Neural crest cell (in vitro differentiated cells): ENCODE measurements at regions not wholly inside any gene's neighbourhood (a gene's known extent, or its start where the extent isn't known, plus 50 kb on each side); places are given as distances from the start of the nearest gene placed in this dataset.

Experiments used
- DNase-seq: peaks from one replicate; pipeline ENCODE4 v3.0.0; 2021; ENCODE audit warnings: low read depth, mixed read lengths, low spot score
- H3K27ac Mint-ChIP-seq: one replicate; pipeline ENCODE4 v1.8.0; 2021; ENCODE audit warnings: mild to moderate bottlenecking, mixed read lengths; ENCODE audit not compliant: unreplicated experiment
- H3K27me3 Mint-ChIP-seq: 2 replicates; pipeline ENCODE4 v1.8.0; 2021; ENCODE audit warnings: low read depth, mild to moderate bottlenecking, mixed read lengths
- H3K36me3 Mint-ChIP-seq: 2 replicates; pipeline ENCODE4 v1.8.0; 2021; ENCODE audit warnings: low read depth, mild to moderate bottlenecking, mixed read lengths
- H3K4me1 Mint-ChIP-seq: 2 replicates; pipeline ENCODE4 v1.8.0; 2021; ENCODE audit warnings: mixed read lengths
- H3K4me3 Mint-ChIP-seq: one replicate; pipeline ENCODE4 v1.8.0; 2021; ENCODE audit warnings: mild to moderate bottlenecking, mixed read lengths
- H3K9me3 Mint-ChIP-seq: 2 replicates; pipeline ENCODE4 v1.8.0; 2021; ENCODE audit warnings: mixed read lengths
- TF ChIP-seq, protein P1 (sequence below): fragments of 200-600 bp; sonication (generic); conservative IDR thresholded peaks from 2 replicates; pipeline ENCODE4 v1.5.0; 2021; ENCODE audit warnings: antibody characterized with exemption, mild to moderate bottlenecking

DNA sequence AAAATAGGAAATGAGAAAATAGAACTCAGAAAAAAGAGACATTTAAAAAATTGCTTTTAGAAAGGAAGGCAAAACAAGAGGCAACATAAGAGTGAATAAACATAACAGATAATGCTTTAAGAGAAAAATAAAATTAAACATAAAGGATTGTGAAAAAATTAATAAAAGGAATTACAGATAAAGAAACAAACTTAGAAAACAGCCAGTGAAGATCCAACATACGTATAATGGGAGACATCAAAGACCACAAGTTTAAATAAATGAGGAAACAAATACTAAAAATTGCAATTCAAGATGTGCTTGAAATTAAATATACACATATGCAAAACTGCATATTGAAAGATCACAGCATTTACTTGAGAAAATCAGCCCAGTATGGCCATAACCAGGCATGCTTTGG is 448.9 kb downstream of the NBAS start:
- H3K4me3 Mint-ChIP-seq: no peak overlapping the region
- peaks cover 23% of the 10 kb centered on the region for H3K36me3 Mint-ChIP-seq
- H3K27me3 Mint-ChIP-seq: no peaks in the 10 kb centered on the region
- no peaks in the 10 kb centered on the region for H3K4me1 Mint-ChIP-seq
- peaks cover 21% of the 10 kb centered on the region for H3K9me3 Mint-ChIP-seq
- no peak overlapping the region for H3K27ac Mint-ChIP-seq
- DNase-seq: no peak
- TF ChIP-seq, protein P1, sequence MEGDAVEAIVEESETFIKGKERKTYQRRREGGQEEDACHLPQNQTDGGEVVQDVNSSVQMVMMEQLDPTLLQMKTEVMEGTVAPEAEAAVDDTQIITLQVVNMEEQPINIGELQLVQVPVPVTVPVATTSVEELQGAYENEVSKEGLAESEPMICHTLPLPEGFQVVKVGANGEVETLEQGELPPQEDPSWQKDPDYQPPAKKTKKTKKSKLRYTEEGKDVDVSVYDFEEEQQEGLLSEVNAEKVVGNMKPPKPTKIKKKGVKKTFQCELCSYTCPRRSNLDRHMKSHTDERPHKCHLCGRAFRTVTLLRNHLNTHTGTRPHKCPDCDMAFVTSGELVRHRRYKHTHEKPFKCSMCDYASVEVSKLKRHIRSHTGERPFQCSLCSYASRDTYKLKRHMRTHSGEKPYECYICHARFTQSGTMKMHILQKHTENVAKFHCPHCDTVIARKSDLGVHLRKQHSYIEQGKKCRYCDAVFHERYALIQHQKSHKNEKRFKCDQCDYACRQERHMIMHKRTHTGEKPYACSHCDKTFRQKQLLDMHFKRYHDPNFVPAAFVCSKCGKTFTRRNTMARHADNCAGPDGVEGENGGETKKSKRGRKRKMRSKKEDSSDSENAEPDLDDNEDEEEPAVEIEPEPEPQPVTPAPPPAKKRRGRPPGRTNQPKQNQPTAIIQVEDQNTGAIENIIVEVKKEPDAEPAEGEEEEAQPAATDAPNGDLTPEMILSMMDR: no peak

GRCh38 chr2:15115776-15116175 is 445.4 kb downstream of the NBAS start:
- Mint-ChIP-seq H3K36me3 (peaks cover 19% of the 10 kb centered on the region), H3K4me3 (no peak overlapping the region), H3K27me3 (no peaks in the 10 kb centered on the region), H3K27ac (no peak overlapping the region), H3K4me1 (peaks cover 23% of the 10 kb centered on the region), H3K9me3 (peaks cover 15% of the 10 kb centered on the region)
- DNase-seq: no peak
- TF ChIP-seq, protein P1: no peak

DNA sequence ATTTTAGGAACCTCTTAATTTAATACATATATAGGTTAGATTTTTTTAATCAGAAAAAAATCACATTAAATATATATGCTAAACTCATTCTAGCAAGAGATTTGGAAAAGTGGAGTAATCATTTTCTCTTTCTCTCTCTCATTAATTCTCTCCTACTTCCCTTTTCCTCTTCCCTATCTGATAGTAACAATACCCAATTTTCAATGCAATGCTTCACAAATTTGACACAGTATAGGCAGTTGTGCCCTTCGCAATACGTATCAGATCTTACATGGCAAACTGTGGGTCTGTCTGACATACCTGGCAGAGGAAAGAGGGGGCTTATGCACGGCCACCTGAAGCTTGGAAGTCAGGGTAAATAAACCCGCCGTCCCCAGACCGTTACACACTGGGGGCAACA is 444.3 kb downstream of the NBAS start:
- no peak overlapping the region for H3K27ac Mint-ChIP-seq
- H3K4me3 Mint-ChIP-seq: no peak overlapping the region
- H3K9me3 Mint-ChIP-seq: peaks cover 8% of the 10 kb centered on the region
- no peaks in the 10 kb centered on the region for H3K27me3 Mint-ChIP-seq
- peaks cover 15% of the 10 kb centered on the region for H3K36me3 Mint-ChIP-seq
- TF ChIP-seq, protein P1: no peak
- H3K4me1 Mint-ChIP-seq: peaks cover 28% of the 10 kb centered on the region
- DNase-seq: no peak
